PC-9 (cell line): ENCODE measurements at regions not wholly inside any gene's neighbourhood (a gene's known extent, or its start where the extent isn't known, plus 50 kb on each side); places are given as distances from the start of the nearest gene placed in this dataset.

Source experiments
- EZH2 ChIP-seq: fragments of 200-600 bp; sonication (generic); IDR thresholded peaks from 2 replicates; pipeline ENCODE4 v1.8.0; 2017; ENCODE audit warnings: antibody characterized with exemption, low read depth
- TF ChIP-seq, protein P1 (sequence below): fragments of 200-600 bp; sonication (generic); conservative IDR thresholded peaks from 2 replicates; pipeline ENCODE4 v1.6.1; 2017; ENCODE audit warnings: mixed run types, antibody characterized with exemption, mild to moderate bottlenecking, moderate library complexity

- TF ChIP-seq, protein P1, sequence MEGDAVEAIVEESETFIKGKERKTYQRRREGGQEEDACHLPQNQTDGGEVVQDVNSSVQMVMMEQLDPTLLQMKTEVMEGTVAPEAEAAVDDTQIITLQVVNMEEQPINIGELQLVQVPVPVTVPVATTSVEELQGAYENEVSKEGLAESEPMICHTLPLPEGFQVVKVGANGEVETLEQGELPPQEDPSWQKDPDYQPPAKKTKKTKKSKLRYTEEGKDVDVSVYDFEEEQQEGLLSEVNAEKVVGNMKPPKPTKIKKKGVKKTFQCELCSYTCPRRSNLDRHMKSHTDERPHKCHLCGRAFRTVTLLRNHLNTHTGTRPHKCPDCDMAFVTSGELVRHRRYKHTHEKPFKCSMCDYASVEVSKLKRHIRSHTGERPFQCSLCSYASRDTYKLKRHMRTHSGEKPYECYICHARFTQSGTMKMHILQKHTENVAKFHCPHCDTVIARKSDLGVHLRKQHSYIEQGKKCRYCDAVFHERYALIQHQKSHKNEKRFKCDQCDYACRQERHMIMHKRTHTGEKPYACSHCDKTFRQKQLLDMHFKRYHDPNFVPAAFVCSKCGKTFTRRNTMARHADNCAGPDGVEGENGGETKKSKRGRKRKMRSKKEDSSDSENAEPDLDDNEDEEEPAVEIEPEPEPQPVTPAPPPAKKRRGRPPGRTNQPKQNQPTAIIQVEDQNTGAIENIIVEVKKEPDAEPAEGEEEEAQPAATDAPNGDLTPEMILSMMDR: no peak
- TF ChIP-seq EZH2: no peak
These were observed 195.6 kb upstream of the KLF3 start for GRCh38 chr4:38468339-38468866.
